AG08396 (cell line): ENCODE measurements at regions not wholly inside any gene's neighbourhood (a gene's known extent, or its start where the extent isn't known, plus 50 kb on each side); places are given as distances from the start of the nearest gene placed in this dataset.

Experiments used
- DNase-seq: peaks from one replicate; pipeline ENCODE4 v3.0.0; 2012; ENCODE audit warnings: low spot score, mixed read lengths

DNA sequence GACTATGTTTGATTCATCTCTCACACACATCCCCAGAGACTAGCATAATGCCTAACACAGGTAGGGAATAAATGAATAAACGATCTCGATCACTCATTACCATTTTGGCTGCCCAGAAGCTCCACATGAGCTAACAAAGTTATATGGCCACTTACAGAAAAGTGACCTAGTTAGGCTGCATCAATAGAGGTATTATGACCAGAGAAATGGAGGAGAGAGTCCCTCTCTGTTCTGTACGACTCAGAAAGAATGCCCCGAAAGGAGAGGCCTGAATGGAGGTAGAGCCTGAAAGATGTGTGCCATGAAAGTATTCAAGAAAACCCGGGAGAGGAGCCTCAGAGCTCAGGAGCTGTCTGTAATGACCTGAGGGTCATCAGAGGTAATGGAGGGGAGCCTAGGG, 208.2 kb upstream of the GRIK3 start:
- no peak for DNase-seq

DNA sequence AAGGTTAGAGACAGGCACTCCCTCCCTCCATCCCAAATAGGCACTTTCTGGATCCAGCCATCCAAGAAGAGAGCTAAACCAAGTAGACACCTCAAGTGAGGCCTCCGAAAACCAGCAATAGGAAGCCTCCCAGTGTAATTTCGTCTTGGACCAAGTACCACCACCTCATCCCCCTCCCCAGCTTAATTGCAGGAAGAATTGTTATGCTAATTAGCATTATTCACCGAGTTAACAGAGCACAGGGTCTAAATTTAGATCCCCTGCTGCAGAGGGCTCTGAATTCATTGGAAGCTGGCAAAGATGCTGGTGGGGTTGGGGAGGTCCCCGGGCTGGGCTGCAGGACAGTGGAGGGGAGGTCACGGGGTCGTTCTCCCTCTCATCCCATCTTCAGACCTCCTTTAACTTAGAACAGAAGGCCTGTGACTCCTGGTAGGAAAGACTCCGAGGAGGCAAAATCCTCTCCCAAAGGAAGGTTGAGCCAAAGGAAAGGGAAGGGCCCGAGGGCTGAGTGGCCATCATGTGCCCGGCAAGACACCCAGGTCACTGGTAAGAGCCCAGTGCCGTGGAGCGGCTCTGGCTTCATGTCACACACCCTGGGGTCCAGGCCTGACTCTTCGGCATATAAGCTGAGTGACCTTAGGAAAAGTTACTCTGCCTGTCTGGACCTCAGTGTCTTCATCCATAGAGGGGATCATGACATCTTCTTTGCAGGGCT, 209.2 kb upstream of the GRIK3 start:
- DNase-seq: no peak

DNA sequence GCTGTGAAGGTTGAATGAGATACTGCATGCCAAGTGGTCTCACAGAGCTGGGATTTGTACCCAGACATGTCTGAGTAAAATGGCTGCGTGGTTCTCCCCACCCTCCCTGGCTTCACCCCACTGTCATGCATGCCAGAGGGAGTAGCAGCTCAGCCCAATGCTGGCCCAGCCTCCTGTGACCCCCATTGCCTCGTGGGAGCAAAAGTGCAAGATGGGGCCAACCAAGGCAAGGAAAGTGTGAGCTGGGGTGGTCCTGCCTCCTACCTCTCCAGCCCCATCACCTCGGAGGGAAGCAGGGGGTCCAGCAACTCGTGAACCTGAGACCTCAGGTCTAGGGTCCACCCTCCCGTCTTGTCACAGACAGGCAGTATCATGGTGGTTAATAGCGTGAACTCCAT, 209.8 kb upstream of the GRIK3 start:
- DNase-seq: no peak

DNA sequence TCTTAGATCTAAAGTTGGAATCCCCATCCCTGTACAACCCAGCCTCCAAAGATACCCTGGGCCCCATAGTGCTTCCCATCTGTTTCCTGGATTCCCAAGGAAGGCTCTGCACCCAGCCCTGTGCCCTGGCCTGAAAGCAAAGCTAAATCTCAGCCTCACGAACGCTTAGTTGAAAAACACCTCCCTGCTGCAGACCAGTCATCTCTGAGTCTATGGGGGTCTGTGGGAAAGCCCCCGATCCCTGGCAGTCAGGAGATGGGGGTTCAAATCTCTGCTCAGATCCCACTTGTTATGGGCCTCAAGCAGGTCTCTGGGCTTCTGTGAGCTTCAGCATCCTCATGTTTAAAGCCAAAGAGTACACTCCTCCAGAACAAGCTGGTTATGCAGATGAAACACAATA, 210.5 kb upstream of the GRIK3 start:
- no peak for DNase-seq

DNA sequence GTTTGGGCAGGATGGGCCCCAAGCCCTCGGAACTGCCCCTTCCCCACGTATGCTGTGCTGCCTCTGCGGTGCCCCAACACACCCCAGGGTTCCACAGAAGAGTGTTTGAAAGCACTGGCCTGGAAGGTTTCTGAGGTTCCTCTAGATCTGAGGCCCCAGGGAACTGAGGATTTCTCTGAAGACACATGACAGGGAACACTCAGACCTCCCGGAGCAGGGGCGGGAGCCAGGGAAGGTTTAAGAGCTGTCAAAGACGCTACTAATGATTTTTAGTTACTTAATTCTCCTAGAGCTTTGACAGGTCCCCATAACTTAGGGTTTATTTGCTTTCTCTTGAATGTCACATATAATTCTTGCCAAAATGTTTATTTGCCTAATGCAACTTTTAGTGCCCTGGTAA, 212.3 kb upstream of the GRIK3 start:
- DNase-seq: no peak

DNA sequence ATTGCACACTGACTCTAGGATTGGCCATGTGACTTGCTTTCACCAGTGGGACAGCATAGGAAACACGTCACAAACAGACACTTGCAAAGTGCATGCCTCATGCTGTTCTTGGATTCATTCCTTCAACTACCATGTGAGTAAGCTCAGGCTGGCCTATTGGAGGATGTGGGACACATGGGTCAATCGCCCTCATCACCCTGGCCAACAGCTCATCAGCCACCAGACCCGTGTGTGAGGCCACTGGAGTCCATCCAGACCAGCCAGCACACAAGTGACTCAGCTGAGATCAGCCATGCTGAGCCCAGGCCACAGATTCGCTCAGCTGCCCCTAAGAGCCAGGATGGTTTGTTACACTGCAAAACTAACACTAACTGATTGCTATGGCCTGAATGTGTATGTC, 216.1 kb upstream of the GRIK3 start:
- DNase-seq: no peak

DNA sequence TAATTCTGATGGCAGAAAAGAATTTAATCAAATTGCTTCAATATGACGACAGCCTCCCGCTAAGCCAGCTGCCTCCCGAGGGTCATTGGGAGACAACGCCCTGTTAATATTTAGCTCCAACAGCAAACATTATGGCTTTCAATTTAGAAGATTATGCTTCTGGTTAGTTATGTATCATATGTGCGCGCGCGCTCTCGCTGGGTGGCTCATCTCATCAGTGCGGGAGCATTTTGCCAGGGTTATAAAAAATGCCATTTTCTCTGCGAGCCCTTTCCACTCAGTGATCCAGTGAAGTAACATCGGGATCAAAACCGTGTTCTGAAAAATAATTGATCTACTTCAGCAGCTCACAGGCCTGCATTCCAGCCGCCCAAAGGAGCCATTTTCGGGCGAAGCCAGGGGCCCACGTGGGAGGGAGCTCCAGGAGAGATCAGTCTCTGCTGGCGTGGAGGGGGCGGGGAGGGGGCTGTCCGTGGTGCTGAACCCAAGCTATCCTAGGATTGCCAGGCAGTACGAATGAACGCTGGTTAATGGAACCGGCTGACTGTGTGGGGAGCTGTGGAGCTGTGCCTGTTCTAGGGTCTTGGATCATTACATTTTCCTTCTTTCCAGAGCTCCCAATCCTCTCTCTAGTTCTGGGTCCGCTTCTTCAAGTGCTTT, 219.1 kb upstream of the ZC3H12A start:
- DNase-seq: peak; percentile 14

DNA sequence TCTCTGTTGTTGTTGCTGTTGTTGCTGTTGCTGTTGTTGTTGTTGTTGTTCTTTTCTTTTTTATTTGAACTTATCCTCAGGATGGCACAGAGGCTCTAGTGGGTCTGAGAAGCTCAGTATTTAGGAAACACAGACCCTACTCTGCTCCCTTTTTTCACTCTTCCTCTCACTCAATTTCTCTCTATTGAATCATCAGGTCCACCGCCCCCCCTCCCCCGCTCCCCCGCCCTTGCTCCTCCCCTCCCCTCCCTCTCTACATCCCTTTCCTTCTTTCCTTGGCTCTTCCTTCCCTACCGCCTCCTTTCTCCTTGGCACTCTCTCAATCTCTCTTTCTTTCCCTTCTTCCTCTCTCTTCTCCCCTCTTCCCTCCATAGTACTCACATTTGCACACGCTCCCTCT, 218.5 kb upstream of the ZC3H12A start:
- DNase-seq: no peak

DNA sequence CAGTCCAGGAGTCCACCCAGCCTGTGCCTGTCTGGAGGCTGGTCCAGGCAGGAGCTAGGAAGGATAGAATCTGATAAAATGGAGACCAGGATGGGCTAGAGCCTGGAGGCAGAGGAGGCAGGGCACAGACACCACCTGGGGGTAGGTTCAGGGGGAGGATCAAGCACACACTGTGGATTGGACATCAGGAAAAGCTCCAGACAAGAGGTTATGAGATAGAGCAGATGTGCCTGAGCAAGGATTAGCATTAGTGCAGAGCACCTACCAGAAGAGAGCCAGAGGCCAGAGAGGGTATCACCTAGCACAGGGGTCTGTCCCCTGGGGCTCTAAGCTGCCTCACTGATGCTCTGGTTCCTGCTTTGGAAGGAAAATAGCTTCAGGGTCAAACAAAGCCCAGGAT, 216.7 kb upstream of the ZC3H12A start:
- DNase-seq: no peak

DNA sequence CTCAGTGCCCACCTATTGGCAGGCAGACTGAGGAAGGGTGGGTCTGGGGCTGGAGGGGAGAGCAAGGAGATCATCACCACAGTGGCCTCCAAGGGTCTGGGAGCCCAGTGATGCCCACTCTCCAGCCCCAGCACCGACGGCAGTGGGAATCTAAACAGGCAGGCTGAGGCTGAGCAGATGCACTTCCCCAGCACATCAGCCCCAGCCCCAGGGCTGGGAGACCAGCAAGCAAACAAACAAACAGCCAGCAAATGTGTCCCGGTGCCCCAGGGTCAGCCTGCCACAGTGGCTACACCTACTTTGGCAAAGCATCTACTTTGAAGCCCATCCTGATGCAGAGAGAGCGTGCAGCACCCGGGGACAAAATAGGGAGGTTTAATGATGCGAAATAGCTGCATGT, 216.3 kb upstream of the ZC3H12A start:
- DNase-seq: no peak

DNA sequence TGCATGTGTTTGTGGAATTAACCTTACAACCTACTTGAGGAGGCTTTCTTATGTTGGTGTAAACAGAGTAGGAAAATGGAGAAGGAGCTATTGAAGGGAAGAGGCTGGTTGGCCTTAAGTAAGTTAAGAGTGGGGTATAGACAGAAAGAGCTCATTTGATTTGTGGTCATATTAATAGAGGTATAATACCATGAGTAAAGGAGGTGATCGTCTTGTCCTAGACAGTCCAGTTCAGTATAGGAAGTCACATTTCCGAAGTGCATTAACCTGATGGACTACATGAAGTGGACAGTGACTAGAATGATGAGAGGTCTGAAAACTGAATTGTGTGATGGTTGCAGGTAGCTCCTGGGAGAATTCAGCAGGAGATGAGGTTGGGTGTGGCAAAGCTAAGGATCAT, 215.4 kb upstream of the ZC3H12A start:
- DNase-seq: no peak

DNA sequence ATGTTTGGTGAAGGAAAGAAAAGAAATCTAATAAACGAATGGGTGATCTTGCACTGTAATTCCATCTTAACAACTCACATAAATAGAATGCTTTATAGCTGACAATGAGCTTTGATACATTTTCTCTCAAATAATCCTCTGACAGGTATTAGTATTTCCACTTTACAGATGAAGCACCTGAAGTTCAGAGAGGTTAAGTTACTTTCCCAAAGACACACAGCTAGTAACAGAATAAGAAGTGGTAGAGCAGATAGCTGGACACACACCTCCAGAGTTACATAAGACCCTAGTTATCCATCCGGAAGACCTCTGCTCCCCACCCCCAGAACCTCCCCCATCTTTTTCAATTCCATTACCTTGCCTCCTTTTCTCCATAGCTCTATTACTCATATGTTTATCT, 213.3 kb upstream of the ZC3H12A start:
- no peak for DNase-seq

DNA sequence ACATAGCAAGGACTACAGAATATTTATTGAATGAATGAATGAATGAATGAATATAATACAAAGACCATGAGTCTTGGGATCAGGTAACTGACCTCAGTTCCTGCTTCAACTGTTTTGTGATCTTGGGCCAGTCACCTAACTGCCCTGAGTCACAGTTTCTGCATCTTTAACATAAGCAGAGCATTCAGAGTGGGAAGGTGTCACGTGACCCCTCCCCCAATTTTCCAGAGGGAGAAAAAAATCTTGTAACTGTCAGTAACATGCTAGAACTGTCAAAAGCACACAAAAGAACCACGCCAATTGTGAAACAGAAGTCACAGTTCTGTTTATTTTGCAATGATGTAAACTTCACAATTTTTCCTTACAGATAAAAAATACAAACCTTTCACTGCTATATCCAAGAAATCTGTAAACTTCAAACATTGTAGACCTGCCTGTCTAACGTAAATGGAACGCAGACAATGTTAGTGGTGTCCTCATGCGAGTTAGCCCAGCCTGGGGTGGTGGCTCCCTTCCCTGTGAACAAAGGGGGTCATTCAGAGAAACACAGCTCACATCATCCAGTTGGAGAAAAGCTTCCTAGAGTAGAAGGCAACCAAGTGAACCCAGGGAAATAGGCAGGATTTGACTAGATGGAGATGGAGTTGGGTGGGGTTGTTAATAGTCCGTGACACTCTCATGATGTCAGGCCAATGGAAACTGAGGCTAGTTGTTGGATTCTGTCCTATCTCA, 211.8 kb upstream of the ZC3H12A start:
- DNase-seq: no peak

DNA sequence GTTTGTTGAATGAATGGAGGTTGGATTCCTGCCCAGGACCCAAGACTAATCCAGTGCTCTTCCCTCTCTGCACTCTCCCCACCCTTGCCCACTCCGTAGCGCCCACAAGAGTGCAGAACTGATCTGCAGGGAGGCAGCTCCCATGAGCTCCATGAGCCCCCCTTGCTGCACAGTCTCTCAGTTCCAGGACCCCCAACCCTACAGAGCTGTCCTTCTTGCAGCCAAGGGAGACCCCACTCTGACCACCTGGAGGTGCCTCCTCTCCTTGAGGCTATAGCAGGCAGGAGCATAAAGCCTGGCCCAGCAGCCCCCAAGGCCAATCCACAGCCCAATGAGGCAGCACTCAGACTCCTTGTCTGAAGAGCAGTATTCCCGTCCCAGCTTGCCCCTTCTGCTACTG, 209.2 kb upstream of the ZC3H12A start:
- no peak for DNase-seq

DNA sequence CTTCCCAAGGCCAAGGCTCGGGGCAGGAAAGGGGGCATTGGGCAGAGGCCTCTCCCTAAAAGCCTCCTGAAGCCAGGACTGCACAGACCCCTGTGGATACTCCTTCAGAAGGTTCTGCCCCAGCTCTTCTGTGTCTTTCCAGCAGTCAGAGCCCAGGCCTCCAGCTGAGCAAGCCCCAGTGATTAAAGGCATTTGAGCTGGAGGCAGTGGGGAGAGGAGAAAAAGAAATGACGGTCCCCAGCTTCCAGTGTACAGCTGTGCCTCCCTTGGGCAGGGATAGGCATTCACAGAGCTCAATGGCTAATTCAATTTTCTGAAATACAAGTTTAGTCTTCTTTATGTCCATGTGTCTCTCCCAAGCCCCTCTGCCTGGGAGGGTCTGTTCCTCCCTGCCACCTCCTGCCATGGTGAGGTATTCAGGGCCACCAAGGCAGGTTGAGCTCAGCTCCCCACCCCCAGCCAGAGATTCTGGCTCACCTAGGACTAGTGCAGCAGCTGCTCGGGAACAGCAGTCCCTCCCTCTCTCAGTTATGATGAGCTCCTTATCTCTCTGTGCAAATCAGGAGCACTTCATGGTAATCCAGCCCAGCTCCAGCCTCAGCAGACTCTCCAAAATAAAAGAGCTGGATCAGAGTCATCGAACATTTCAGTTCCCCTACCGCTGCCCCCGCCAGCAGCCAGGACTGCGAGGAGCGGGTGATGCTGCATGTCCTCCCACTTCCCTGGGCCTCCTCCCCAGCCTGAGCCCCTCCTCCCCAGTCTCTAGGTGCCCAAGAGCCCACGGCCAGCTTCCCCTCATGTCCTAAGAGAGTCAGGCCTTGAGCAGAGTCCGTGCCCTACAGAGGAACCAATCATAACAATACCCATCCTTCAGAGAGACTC, 208.4 kb upstream of the ZC3H12A start:
- no peak for DNase-seq

DNA sequence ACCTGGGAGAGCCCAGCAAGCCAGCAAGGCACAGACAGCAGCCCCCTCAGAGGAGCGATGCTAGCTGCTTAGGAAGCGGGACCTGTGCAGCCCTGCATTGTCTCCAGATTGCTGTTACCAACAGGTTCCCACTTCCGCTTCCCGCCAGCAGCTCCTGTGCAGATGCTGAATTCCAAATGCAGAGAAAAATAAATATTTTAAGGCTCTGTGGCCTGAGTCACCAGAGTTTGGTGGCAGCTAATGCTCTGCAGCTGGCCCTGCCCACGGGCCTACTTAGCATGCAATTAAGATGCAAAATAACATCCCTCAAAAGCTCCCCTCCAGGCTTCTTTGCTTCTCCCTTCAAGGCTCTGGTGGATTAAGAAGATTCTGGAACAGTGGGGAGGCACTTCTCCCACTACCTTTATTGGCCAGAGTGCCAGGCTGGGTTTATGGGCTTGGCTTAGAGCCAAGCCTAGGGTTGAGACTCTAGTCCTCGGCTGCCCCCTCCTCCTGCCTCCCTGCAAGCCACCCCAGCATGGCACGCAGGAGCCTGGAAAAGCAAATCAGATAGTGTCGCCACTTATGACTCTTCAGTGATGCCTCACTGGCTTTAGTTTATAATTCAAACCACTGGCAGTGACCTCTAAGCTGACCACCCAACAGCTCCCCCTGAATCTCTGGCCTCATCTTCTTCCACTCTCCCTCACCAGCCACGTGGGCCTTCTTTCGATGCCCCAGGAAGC, 207.1 kb upstream of the ZC3H12A start:
- no peak for DNase-seq

DNA sequence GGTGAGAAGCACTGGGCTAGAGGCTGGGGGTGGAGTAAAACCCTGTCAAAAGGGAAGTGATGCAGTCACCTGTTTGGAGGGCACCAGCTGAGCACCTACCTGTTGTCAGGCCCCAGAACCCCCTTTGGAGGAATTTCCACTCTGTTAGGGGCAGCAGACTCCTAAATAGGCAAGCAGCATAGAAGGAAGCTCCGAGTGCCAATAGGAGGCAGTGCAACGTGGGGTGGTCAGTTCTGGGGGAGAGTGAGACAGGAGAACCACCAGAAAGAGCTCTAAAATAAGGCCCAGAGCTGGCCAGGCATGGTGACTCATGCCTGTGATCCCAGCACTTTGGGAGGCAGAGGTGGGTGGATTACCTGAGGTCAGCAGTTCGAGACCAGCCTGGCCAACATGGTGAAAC, 203.7 kb upstream of the ZC3H12A start:
- no peak for DNase-seq

DNA sequence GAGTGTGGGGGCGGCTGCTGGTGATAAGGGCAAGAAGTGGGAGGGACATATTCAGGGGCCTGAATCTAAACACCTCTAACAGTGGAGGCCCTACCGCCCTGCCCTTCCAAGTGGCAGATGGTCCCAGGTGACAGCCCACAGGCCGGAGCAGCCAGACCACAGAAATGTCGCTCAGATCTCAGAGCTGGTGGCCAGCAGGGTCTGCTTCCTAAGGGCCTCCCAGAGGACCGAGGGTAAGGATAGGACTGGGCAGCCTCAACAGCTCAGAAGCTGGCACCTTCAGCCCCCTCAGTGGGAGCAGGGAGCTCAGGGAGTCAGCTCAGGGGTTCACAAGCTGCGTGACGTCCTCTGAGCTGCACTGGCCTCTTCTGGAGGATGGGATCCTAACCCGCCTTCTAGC, 201.8 kb upstream of the ZC3H12A start:
- no peak for DNase-seq

DNA sequence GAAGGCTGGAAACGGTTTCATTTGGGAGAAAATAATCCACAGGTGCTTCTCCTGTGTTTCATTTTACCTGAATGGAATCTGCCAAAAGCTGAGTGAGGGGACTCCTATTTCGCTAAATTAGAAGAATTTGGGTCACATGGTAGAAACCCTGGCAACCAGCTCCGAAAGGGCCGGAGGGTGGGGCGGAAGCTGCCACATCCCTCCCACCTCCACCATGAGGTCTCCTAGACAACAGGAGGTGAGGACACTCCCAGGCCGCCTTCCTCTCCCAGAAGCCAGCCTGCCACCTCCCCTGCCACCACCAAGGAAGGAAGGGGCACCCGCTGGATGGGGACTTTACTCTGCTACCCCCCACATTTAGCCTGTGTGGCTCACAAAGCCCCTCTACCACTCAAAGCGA, 199.9 kb upstream of the ZC3H12A start:
- no peak for DNase-seq

DNA sequence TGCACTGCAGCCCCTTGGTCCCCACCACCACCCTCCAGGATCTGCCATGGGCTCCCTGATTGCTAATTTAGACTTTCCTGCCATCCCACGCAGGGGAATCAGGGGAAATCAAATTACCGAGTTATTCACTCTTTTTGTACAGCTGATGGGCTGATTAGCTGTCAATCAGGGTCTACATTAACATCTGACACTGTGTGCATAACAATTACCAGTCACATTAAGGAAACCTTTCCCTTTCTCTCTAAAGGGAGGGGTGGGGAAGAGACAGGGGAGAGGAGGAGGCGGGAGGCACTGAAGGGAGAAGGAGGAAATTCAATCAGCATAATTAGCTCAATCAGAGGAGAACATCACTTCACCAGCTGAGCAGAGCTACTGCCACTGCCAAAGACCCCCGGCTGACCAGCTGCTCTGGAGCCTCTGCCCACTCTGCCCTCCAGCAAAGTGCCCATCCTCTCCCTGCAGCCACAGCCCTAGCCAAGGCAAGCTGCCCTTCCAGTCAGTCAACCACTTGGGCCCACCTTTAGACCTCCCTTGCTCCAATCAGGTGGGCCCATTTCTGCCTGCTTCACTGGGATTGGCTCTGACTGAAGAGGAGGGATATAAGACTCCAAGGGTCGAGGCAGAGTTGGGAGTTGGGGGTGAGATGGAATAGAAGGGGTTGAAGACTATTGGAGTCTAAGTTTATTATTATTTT, 199.3 kb upstream of the ZC3H12A start:
- DNase-seq: no peak

DNA sequence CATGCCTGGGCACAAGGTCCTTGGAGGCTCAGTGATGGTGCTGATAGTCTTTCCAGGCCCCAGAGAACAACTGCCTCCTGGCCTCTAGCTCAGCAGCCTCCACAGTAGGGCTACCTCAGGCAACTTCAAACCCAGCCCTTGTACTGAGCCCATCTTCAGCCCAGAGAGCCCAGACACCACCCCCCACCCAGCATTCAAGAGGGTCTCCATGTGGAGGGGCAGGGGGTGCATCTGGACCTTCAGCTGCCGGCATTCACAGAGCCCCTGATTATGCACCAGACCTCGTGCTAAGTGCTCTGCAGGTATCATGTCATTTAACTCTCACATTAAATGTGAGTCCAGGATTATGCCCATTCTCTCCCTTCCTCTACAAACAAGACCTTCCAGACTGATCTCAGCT, 197.0 kb upstream of the ZC3H12A start:
- DNase-seq: no peak
